ENCODE measurements at regions not wholly inside any gene's neighbourhood (a gene's known extent, or its start where the extent isn't known, plus 50 kb on each side); places are given as distances from the start of the nearest gene placed in this dataset.
"Not testable (repeated sequence)": the region's sequence is repeated elsewhere in the genome, so short reads cannot be mapped to it uniquely, and the experiment has no call there.

- not testable (repeated sequence) for TF ChIP-seq EZH2 (IDR thresholded peaks at IDR 0.05; ENCODE audit: borderline replicate concordance, low read depth, low read length, severe bottlenecking); CTCF (IDR thresholded peaks at IDR 0.05; ENCODE audit: extremely low read depth in 1 of 2, insufficient read depth in 1 of 2, low read depth in 1 of 2, low read length in 2 of 2)
Observed at GRCh38 chr21:38640355-38640742, 142.1 kb upstream of the ERG start.

Data from endothelial cell of umbilical vein (primary cell).